ENCODE measurements at regions not wholly inside any gene's neighbourhood (a gene's known extent, or its start where the extent isn't known, plus 50 kb on each side); places are given as distances from the start of the nearest gene placed in this dataset.

GRCh38 chr2:71908798-71909197, 238.9 kb downstream of the CYP26B1 start:
- H3K9me3 ChIP-seq, result peaks cover 0 to 4% (median 0%) of the 10 kb centered on the region in 4 donors
- DNase-seq (no peak), FAIRE-seq (no peak), ATAC-seq (no peak)
- intact Hi-C loops (cut with DNase I), result no loop called here
- no peaks in the 10 kb centered on the region for H3K36me3 ChIP-seq
- 78 to 93% methylated on average over 1 of the region's 1 CpG for WGBS, 2 donors
- H3K4me1 ChIP-seq, result no peaks in the 10 kb centered on the region
- no peak overlapping the region for H3K4me3 ChIP-seq
- TF ChIP-seq, protein P1, sequence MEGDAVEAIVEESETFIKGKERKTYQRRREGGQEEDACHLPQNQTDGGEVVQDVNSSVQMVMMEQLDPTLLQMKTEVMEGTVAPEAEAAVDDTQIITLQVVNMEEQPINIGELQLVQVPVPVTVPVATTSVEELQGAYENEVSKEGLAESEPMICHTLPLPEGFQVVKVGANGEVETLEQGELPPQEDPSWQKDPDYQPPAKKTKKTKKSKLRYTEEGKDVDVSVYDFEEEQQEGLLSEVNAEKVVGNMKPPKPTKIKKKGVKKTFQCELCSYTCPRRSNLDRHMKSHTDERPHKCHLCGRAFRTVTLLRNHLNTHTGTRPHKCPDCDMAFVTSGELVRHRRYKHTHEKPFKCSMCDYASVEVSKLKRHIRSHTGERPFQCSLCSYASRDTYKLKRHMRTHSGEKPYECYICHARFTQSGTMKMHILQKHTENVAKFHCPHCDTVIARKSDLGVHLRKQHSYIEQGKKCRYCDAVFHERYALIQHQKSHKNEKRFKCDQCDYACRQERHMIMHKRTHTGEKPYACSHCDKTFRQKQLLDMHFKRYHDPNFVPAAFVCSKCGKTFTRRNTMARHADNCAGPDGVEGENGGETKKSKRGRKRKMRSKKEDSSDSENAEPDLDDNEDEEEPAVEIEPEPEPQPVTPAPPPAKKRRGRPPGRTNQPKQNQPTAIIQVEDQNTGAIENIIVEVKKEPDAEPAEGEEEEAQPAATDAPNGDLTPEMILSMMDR (IDR thresholded peaks at IDR 0.05), result no peak
- no peak overlapping the region for H3K27ac ChIP-seq
- H3K27me3 ChIP-seq, result no peaks in the 10 kb centered on the region

DNA sequence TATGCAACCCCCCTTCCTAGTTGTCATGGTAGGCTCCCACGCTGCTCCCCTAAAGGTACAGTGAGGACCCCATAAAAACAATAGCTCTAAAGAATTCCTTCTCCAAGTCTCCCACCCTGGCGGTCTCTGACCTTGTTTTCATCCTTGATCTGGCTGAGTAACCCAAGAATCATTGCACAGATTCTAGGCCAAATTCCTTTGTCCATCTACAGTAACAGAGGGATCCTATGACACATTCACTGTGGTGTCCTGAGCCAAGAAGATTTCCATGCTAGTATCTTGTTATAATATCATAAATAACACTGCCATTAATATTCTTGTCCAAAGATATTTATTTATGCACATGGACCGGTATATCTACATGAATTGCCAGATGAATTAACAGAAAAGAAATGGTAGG, 240.2 kb downstream of the CYP26B1 start:
- 81 to 87% methylated on average over 3 of the region's 3 CpGs for WGBS, 2 donors
- H3K4me1 ChIP-seq, result no peaks in the 10 kb centered on the region
- no peak overlapping the region for H3K4me3 ChIP-seq
- peaks cover 0 to 4% (median 0%) of the 10 kb centered on the region in 4 donors for H3K9me3 ChIP-seq
- intact Hi-C loops (cut with DNase I), result no loop called here
- no peak for ATAC-seq
- H3K27ac ChIP-seq, result no peak overlapping the region
- TF ChIP-seq, protein P1 (IDR thresholded peaks at IDR 0.05), result no peak
- DNase-seq, result no peak
- no peak for FAIRE-seq
- H3K27me3 ChIP-seq, result no peaks in the 10 kb centered on the region
- no peaks in the 10 kb centered on the region for H3K36me3 ChIP-seq

GRCh38 chr2:71906357-71906973, 241.2 kb downstream of the CYP26B1 start:
- H3K27me3 ChIP-seq, result no peaks in the 10 kb centered on the region
- WGBS, 2 donors, result 79% methylated on average over 2 of the region's 2 CpGs
- ATAC-seq (no peak), FAIRE-seq (no peak), DNase-seq (no peak)
- intact Hi-C loops (cut with DNase I), result no loop called here
- H3K36me3 ChIP-seq, result no peaks in the 10 kb centered on the region
- no peak overlapping the region for H3K27ac ChIP-seq
- H3K4me1 ChIP-seq, result no peaks in the 10 kb centered on the region
- H3K4me3 ChIP-seq, result no peak overlapping the region
- TF ChIP-seq, protein P1 (IDR thresholded peaks at IDR 0.05), result no peak
- peaks cover 0 to 4% (median 0%) of the 10 kb centered on the region in 4 donors for H3K9me3 ChIP-seq

GRCh38 chr2:71905205-71905604, 242.5 kb downstream of the CYP26B1 start:
- FAIRE-seq (no peak), DNase-seq (no peak), ATAC-seq (no peak)
- WGBS, 2 donors, result 76% methylated on average over 3 of the region's 3 CpGs
- no peaks in the 10 kb centered on the region for H3K9me3 ChIP-seq
- TF ChIP-seq, protein P1 (IDR thresholded peaks at IDR 0.05), result no peak
- intact Hi-C loops (cut with DNase I), result no loop called here
- no peaks in the 10 kb centered on the region for H3K4me1 ChIP-seq
- no peaks in the 10 kb centered on the region for H3K27me3 ChIP-seq
- no peak overlapping the region for H3K27ac ChIP-seq
- no peaks in the 10 kb centered on the region for H3K36me3 ChIP-seq
- H3K4me3 ChIP-seq, result no peak overlapping the region

- TF ChIP-seq, protein P1 (IDR thresholded peaks at IDR 0.05), result no peak
- Histone ChIP-seq H3K27me3 (no peaks in the 10 kb centered on the region), H3K4me1 (no peaks in the 10 kb centered on the region), H3K9me3 (no peaks in the 10 kb centered on the region), H3K36me3 (no peaks in the 10 kb centered on the region), H3K27ac (no peak overlapping the region), H3K4me3 (no peak overlapping the region)
- ATAC-seq, result no peak
- FAIRE-seq, result no peak
- intact Hi-C loops (cut with DNase I), result no loop called here
- 65 to 69% methylated on average over 1 of the region's 1 CpG for WGBS, 2 donors
- no peak for DNase-seq
These were observed 243.8 kb downstream of the CYP26B1 start for GRCh38 chr2:71903841-71904240.
